ENCODE measurements at regions not wholly inside any gene's neighbourhood (a gene's known extent, or its start where the extent isn't known, plus 50 kb on each side); places are given as distances from the start of the nearest gene placed in this dataset.
"Not testable (repeated sequence)": the region's sequence is repeated elsewhere in the genome, so short reads cannot be mapped to it uniquely, and the experiment has no call there.

GRCh38 chr5:18732556-18733479 is 1098.6 kb downstream of the TAF11L14 start:
- Histone ChIP-seq H3K9ac (ENCODE audit: extremely low read depth, low read length, poor library complexity, severe bottlenecking) (no peak overlapping the region), H3K27me3 (ENCODE audit: control insufficient read depth, insufficient read depth, low read length, poor library complexity, severe bottlenecking) (no peaks in the 10 kb centered on the region), H3K4me3 (ENCODE audit: low read length) (no peak overlapping the region), H3K27ac (ENCODE audit: low read depth, low read length) (no peak overlapping the region), H3K36me3 (ENCODE audit: control insufficient read depth, insufficient read depth, low read length) (no peaks in the 10 kb centered on the region), H3K4me1 (ENCODE audit: control insufficient read depth, insufficient read depth, low read length) (peaks cover 7% of the 10 kb centered on the region), H3K9me3 (ENCODE audit: control insufficient read depth, low read length) (no peaks in the 10 kb centered on the region)
- TF ChIP-seq CTCF (conservative IDR thresholded peaks at IDR 0.05), result no peak
- Mint-ChIP-seq H3K27ac (no peak overlapping the region), H3K36me3 (ENCODE audit: low read depth) (no peaks in the 10 kb centered on the region), H3K4me3 (no peak overlapping the region), H3K4me1 (peaks cover 15% of the 10 kb centered on the region), H3K27me3 (ENCODE audit: insufficient read depth) (peaks cover 10% of the 10 kb centered on the region), H3K9me3 (no peaks in the 10 kb centered on the region)
- DNase-seq, result no peak
- WGBS, 2 experiments (ENCODE audit: insufficient coverage in 1 of 2, insufficient read length in 1 of 2), result 93 to 94% methylated on average over 12 to 16 of the region's 16 CpGs

GRCh38 chr5:18736051-18736398 is 1101.8 kb downstream of the TAF11L14 start:
- Histone ChIP-seq H3K9me3 (ENCODE audit: control insufficient read depth, low read length) (no peaks in the 10 kb centered on the region), H3K4me3 (ENCODE audit: low read length) (no peak overlapping the region), H3K27me3 (ENCODE audit: control insufficient read depth, insufficient read depth, low read length, poor library complexity, severe bottlenecking) (no peaks in the 10 kb centered on the region), H3K36me3 (ENCODE audit: control insufficient read depth, insufficient read depth, low read length) (no peaks in the 10 kb centered on the region), H3K27ac (ENCODE audit: low read depth, low read length) (no peak overlapping the region), H3K4me1 (ENCODE audit: control insufficient read depth, insufficient read depth, low read length) (peaks cover 7% of the 10 kb centered on the region), H3K9ac (ENCODE audit: extremely low read depth, low read length, poor library complexity, severe bottlenecking) (no peak overlapping the region)
- no peak overlapping the region for H3K27ac Mint-ChIP-seq
- peaks cover 14% of the 10 kb centered on the region for H3K27me3 Mint-ChIP-seq (ENCODE audit: insufficient read depth)
- H3K9me3 Mint-ChIP-seq, result no peaks in the 10 kb centered on the region
- no peak for TF ChIP-seq CTCF (conservative IDR thresholded peaks at IDR 0.05)
- DNase-seq, result peak; percentile 58
- H3K4me1 Mint-ChIP-seq, result peaks cover 15% of the 10 kb centered on the region
- H3K4me3 Mint-ChIP-seq, result no peak overlapping the region
- WGBS, 2 experiments (ENCODE audit: insufficient coverage in 1 of 2, insufficient read length in 1 of 2), result 13% methylated on average over 1 of the region's 2 CpGs; no CpG with 5 or more reads in 1 of the 2 experiments
- no peaks in the 10 kb centered on the region for H3K36me3 Mint-ChIP-seq (ENCODE audit: low read depth)

- H3K36me3 Mint-ChIP-seq (ENCODE audit: low read depth); H3K27ac Mint-ChIP-seq; H3K9ac ChIP-seq (ENCODE audit: extremely low read depth, low read length, poor library complexity, severe bottlenecking); H3K9me3 Mint-ChIP-seq; H3K4me3 ChIP-seq (ENCODE audit: low read length); H3K4me1 ChIP-seq (ENCODE audit: control insufficient read depth, insufficient read depth, low read length); H3K27me3 ChIP-seq (ENCODE audit: control insufficient read depth, insufficient read depth, low read length, poor library complexity, severe bottlenecking); H3K36me3 ChIP-seq (ENCODE audit: control insufficient read depth, insufficient read depth, low read length); H3K9me3 ChIP-seq (ENCODE audit: control insufficient read depth, low read length); H3K27ac ChIP-seq (ENCODE audit: low read depth, low read length); H3K4me3 Mint-ChIP-seq: not testable (repeated sequence)
- Mint-ChIP-seq H3K27me3 (ENCODE audit: insufficient read depth) (peaks cover 14% of the 10 kb centered on the region), H3K4me1 (peaks cover 15% of the 10 kb centered on the region)
- 63 to 74% methylated on average over 6 to 7 of the region's 7 CpGs for WGBS, 2 experiments (ENCODE audit: insufficient coverage in 1 of 2, insufficient read length in 1 of 2)
- DNase-seq, result peak; percentile 54
Observed at GRCh38 chr5:18736736-18737135, 1102.5 kb downstream of the TAF11L14 start.

All from endodermal cell (in vitro differentiated cells).